Stimulated activated CD4-positive, alpha-beta T cell treated with anti-CD3 and anti-CD28 coated beads, Interleukin-4, amount 100 ng/mL, for 1 hour (primary cell): ENCODE measurements at regions not wholly inside any gene's neighbourhood (a gene's known extent, or its start where the extent isn't known, plus 50 kb on each side); places are given as distances from the start of the nearest gene placed in this dataset.

Source experiments
- DNase-seq: peaks from one replicate; pipeline ENCODE4 v3.0.0-alpha.2; 2020

DNA sequence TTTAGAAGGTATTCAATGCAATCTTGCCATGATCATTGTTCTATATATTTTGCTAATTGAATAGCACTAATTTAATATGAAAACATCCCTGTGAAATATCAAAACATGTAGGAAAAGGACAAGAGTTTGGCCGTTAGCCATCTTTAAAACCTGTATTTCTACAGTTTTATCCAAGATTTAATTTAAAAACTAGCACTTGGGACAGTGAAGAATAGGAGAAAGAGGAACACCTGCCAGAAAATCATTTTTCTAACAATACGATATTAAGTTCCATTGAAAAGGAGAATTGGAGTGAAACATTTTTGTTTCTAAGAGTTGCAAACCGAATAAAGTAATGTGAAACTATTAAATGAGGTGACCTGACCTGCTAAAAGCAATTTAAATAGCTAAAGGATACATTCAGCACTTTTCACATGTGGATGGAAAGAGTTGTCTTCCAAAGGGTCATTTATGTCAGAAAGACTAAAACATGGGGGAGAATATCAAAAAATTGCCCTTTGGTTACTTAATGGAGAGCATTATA is 1673.6 kb upstream of the MIR17HG start:
- DNase-seq, result no peak

GRCh38 chr13:89678466-89679121 is 1668.9 kb upstream of the MIR17HG start:
- no peak for DNase-seq

DNA sequence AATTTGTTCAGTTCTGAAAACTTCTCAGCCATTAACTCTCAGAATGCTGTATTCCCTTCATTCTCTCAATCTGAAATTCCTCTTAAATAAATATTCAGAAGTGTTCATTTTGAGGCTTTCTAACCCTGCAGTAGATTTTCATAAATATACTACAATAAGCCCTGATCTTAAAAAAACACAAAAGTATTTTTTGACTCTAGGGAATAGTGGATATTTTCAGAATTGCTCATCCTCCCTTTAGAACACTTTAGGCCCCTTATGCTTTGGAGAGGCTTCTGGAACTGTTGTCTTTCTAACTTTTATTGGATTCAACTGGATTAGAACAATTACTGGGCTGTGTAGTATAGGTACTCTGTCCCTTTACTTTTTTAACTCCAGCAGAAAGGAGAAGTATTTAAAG is 1662.6 kb upstream of the MIR17HG start:
- DNase-seq, result no peak

- DNase-seq, result no peak
Measured at GRCh38 chr13:89686171-89686570, 1661.3 kb upstream of the MIR17HG start.

DNA sequence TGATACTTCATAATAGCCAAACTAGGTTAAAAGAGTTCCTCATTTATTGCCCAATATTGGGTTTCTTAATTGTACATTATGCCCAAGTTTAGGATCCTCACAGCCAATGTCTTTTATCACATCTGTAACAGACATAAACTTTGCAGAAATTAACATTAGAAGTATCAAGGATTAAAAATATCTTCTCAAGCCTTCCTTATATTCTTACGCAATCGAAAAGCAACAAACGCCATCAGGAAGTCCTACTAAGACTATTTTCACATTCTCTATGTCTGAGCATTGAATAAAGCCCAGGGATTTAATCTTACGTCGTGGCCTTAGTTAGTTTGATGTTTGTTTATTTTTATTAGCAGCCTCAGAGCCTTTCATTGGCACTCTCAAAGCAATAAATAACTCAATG is 1660.4 kb upstream of the MIR17HG start:
- DNase-seq, result no peak

DNA sequence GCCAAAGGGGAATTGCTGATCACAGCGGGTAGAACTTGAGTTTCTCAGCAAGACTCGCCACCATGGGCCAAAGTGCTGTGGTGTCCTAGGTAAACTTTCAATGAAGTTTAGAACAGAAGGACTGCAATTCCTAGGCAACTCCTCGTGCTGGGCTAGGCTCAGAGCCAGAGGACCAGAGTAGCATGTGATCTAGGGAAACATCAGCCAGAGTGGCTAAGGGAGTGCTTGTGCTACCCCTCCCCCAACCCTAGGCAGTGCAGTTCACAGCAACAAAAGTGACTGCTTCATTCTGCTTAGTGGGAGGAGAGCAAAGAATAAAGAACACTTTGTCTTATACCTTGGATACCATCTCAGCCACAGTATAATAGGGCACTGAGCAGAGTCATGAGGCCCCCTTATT is 1658.6 kb upstream of the MIR17HG start:
- no peak for DNase-seq

DNA sequence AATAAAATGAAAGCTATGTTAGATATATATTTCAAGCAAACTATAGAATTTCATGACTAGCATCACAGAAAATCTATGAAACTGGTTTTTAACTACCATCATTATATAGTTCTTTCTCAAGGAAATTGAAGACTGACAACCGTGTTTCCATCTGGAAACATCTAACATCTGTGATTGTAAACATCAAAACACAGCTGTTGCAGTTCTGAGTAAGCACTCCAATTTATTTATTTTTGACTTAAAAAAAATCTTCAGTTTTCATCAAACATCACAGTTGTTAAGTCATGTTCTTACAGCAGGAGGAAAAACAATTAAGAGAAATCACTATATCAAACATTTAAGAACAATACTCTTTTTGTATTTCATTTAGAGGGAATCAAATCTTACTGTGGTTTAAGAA is 1653.0 kb upstream of the MIR17HG start:
- DNase-seq, result no peak

GRCh38 chr13:89695343-89696257 is 1651.9 kb upstream of the MIR17HG start:
- DNase-seq, result no peak

DNA sequence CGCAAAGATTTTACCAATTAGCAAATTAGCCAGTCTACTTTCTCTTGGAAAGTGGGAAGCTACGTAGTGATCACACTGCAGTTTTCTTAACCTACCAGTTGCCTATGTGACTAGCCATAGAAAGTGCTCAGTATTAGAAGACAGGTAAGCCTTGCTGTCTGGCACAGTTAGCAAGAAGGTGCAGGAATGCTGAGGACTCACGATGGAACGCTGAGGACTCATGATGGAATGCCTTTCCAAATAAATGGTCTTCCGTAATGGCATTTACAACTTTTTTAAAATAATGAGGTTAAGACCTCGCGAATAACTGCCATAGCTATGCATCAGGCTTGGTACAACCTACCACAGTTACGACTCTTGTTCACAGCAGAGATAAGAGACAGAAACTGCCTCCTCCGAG is 1645.6 kb upstream of the MIR17HG start:
- no peak for DNase-seq

DNA sequence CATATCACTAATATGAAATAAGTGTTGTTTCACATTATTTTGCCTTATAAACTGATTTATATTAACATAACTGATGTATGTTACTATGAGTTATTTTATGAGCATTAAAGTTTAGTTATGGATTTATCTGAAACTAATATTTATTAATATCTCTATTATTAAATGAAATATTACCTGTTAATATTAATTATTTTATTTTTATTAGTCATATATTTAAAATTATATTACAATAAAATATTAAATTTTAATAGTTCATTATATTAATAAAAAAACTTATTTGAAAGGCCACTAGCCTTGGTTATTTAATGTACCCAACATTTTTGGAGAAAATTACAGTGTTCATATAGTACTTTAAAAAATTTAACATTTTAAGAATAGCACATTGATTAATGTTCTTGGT is 1643.4 kb upstream of the MIR17HG start:
- no peak for DNase-seq

- DNase-seq, result no peak
Measured at GRCh38 chr13:89708013-89708412, 1639.5 kb upstream of the MIR17HG start.

GRCh38 chr13:89721216-89721615 is 1626.3 kb upstream of the MIR17HG start:
- no peak for DNase-seq

GRCh38 chr13:89726690-89727435 is 1620.6 kb upstream of the MIR17HG start:
- DNase-seq, result no peak

DNA sequence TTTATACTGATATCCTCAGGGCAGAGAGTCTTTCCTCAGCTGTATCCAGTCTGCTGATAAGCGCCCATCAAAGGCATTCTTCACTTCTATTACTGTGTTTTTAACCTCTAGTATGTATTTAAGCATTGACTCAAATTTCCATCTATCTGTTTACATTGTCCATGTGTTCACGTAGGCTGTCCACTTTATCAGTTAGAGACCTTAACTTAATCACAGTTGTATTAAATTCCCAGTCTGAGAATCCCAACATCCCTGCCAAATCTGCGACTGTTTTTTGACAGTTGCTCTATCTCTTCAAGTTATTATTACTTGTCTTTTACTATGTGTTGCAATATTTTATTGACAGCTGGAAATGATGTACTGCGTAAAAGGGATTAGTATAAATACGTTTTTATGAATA is 1613.7 kb upstream of the MIR17HG start:
- no peak for DNase-seq

DNA sequence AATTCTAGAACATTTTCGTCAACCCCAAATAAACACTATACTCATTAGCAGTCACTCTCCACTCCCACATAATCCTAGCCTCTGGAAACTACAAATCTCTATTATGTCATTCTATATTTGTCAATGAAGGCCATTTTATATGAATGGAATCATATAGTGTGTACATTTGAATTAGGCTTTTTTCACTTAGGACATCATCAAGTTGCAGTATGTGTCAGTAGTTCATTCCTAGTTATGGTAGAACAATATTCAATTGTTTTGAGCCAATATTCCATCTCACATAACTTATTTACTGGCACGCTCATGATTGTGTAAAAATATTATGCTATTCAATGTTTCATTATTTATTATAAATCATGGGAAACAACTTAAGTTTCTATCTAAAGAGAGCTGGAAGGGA is 1610.4 kb upstream of the MIR17HG start:
- no peak for DNase-seq

DNA sequence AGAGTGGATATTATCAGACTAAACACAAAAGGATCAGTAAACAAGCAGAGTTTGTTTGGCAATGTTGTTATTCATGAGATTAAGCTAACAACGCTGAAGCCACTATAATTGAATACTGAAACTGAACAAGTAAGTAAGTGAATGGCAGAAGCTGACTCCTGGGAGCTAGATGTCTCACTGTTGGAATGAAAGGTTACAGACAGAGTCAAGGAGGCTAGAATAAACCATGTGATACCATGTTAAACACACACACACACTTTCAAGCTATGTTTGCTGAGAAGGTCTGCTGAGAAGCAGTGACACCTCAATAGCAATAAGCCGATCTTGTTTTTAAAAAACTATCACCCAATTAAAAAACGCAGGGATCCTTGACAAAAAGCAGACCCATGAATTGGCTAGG is 1609.4 kb upstream of the MIR17HG start:
- DNase-seq, result no peak

- DNase-seq, result no peak
Measured at GRCh38 chr13:89740994-89741685, 1606.3 kb upstream of the MIR17HG start.

GRCh38 chr13:89746554-89746953 is 1600.9 kb upstream of the MIR17HG start:
- no peak for DNase-seq

DNA sequence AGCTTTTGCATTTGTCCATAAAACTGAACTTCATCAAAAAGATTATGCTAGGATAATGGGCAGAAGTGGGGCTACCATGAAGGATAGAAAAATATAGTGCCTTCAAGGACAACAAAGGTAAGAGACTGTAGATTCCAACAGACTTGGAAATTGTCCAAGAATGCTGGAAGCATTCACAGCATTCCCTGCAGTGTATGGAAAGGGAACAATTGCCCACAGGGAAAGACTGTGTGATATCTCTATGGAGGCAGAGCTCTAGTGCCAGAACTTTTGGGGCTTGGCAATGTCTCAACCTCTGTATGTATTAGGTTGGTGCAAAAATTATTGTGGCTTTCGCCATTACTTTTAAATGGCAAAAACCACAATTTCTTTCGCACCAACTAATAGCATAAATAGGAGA is 1598.8 kb upstream of the MIR17HG start:
- DNase-seq, result no peak

DNA sequence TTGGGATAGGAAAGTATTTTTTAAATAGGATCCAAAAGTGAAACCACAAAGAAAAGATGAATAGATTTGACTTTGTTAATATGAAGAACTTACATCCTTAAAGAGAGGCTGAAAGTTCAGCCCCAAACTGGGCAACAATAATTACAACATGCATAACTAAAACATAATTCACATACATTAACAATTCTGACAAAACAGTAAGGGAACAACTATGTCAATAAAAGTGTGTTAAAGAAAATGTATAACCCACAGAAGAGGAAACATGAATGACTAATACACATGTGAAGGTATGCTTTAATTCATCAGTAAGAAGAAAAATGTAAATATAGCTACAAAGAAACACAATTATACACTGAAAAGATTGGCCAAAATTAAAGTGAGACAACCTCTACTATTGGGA is 1597.6 kb upstream of the MIR17HG start:
- no peak for DNase-seq

- DNase-seq, result no peak
Measured at GRCh38 chr13:89750371-89750770, 1597.1 kb upstream of the MIR17HG start.

- DNase-seq, result no peak
Measured at GRCh38 chr13:89751432-89751930, 1596.0 kb upstream of the MIR17HG start.

GRCh38 chr13:89752394-89752793 is 1595.1 kb upstream of the MIR17HG start:
- DNase-seq, result no peak
